Uterus (tissue), 2 donors: ENCODE measurements at regions not wholly inside any gene's neighbourhood (a gene's known extent, or its start where the extent isn't known, plus 50 kb on each side); places are given as distances from the start of the nearest gene placed in this dataset.

Source experiments
- POLR2A ChIP-seq, 2 donors: fragments of 450-650 bp; IDR thresholded peaks; one replicate each; pipeline ENCODE4 v1.6.1; 2016; ENCODE audit warnings: antibody characterized with exemption in 2 of 2, mild to moderate bottlenecking in 1 of 2, moderate library complexity in 1 of 2
- TF ChIP-seq, protein P1 (sequence below), 4 experiments: fragments of 200-600 bp in 2 of 4; fragments of 450-650 bp in 2 of 4; sonication (generic) in 2 of 4; IDR thresholded peaks; one replicate each; pipeline ENCODE4 v1.5.1; 2016 to 2019; ENCODE audit warnings: antibody characterized with exemption in 4 of 4, mild to moderate bottlenecking in 2 of 4, moderate library complexity in 1 of 4

DNA sequence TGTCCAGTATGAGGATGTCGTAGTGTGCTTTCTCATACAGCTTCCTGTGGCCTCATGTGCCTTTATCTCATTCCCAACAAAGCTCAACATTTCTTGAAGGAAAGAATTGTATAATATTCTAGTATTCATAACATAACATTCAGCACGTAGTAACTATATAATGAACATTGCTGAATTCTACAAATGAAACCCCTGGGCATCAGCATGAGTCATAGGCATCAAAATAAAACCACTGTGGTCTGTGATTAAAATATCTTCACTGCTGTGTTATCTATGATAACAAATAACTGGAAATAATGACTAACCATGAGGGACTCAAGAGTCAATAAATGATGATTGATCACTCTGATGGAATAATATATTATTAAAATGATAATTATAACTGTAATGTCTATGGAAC lies 255.2 kb downstream of the EMP1 start:
- TF ChIP-seq POLR2A (IDR thresholded peaks at IDR 0.05): no peak
- TF ChIP-seq, protein P1, sequence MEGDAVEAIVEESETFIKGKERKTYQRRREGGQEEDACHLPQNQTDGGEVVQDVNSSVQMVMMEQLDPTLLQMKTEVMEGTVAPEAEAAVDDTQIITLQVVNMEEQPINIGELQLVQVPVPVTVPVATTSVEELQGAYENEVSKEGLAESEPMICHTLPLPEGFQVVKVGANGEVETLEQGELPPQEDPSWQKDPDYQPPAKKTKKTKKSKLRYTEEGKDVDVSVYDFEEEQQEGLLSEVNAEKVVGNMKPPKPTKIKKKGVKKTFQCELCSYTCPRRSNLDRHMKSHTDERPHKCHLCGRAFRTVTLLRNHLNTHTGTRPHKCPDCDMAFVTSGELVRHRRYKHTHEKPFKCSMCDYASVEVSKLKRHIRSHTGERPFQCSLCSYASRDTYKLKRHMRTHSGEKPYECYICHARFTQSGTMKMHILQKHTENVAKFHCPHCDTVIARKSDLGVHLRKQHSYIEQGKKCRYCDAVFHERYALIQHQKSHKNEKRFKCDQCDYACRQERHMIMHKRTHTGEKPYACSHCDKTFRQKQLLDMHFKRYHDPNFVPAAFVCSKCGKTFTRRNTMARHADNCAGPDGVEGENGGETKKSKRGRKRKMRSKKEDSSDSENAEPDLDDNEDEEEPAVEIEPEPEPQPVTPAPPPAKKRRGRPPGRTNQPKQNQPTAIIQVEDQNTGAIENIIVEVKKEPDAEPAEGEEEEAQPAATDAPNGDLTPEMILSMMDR (IDR thresholded peaks at IDR 0.05): no peak
